Hippocampal formation (tissue), 2 donors: ENCODE measurements at regions not wholly inside any gene's neighbourhood (a gene's known extent, or its start where the extent isn't known, plus 50 kb on each side); places are given as distances from the start of the nearest gene placed in this dataset.
"Not testable (repeated sequence)": the region's sequence is repeated elsewhere in the genome, so short reads cannot be mapped to it uniquely, and the experiment has no call there.

Experiments used
- DNase-seq, 2 donors: peaks; one replicate each; lab custom pipeline; 2025; lab: John Stamatoyannopoulos, UW

- DNase-seq = no peak
Measured at GRCh38 chr13:76292031-76292430, 594.2 kb downstream of the KCTD12 start.

GRCh38 chr13:76289558-76289957 is 596.6 kb downstream of the KCTD12 start:
- DNase-seq = no peak

- DNase-seq = no peak
Measured at GRCh38 chr13:76286178-76286577, 600.0 kb downstream of the KCTD12 start.

GRCh38 chr13:76285463-76285862 is 600.7 kb downstream of the KCTD12 start:
- no peak for DNase-seq

- not testable (repeated sequence) for DNase-seq
Measured at GRCh38 chr13:76279766-76280165, 606.4 kb downstream of the KCTD12 start.

- no peak for DNase-seq
Measured at GRCh38 chr13:76271728-76272232, 614.4 kb downstream of the KCTD12 start.

- DNase-seq = not testable (repeated sequence)
Measured at GRCh38 chr13:76268307-76268706, 617.9 kb downstream of the KCTD12 start.

- no peak for DNase-seq
Measured at GRCh38 chr13:76267216-76267615, 619.0 kb downstream of the KCTD12 start.

GRCh38 chr13:76266561-76266960 is 619.6 kb downstream of the KCTD12 start:
- no peak for DNase-seq

- peak in 1 of 2 donors; percentile 1 for DNase-seq
Measured at GRCh38 chr13:76250211-76250610, 614.1 kb downstream of the LMO7 start.

GRCh38 chr13:76245920-76246319 is 609.8 kb downstream of the LMO7 start:
- DNase-seq = no peak

- no peak for DNase-seq
Measured at GRCh38 chr13:76245211-76245610, 609.1 kb downstream of the LMO7 start.

- DNase-seq = not testable (repeated sequence)
Measured at GRCh38 chr13:76243120-76243519, 607.0 kb downstream of the LMO7 start.

- DNase-seq = no peak
Measured at GRCh38 chr13:76239031-76239680, 603.0 kb downstream of the LMO7 start.

- DNase-seq = no peak
Measured at GRCh38 chr13:76231522-76232167, 595.5 kb downstream of the LMO7 start.

GRCh38 chr13:76229281-76229680 is 593.2 kb downstream of the LMO7 start:
- DNase-seq = no peak

- no peak for DNase-seq
Measured at GRCh38 chr13:76226941-76227340, 590.8 kb downstream of the LMO7 start.

- DNase-seq = no peak
Measured at GRCh38 chr13:76225815-76226489, 589.8 kb downstream of the LMO7 start.

GRCh38 chr13:76223999-76224398 is 587.9 kb downstream of the LMO7 start:
- DNase-seq = no peak

GRCh38 chr13:76223565-76223964 is 587.4 kb downstream of the LMO7 start:
- DNase-seq = no peak

- DNase-seq = no peak
Measured at GRCh38 chr13:76222511-76222910, 586.4 kb downstream of the LMO7 start.

GRCh38 chr13:76216729-76217128 is 580.6 kb downstream of the LMO7 start:
- no peak for DNase-seq

GRCh38 chr13:76214001-76214400 is 577.9 kb downstream of the LMO7 start:
- no peak for DNase-seq
